ENCODE measurements at regions not wholly inside any gene's neighbourhood (a gene's known extent, or its start where the extent isn't known, plus 50 kb on each side); places are given as distances from the start of the nearest gene placed in this dataset.

- CTCF ChIA-PET (ENCODE audit: partially characterized antibody) = no interaction called here
- H2BK5ac ChIP-seq (ENCODE audit: low read depth, low read length) = no peak overlapping the region
- TF ChIP-seq SIRT6 (IDR thresholded peaks at IDR 0.05; ENCODE audit: low read length) (no peak), HDAC2 (IDR thresholded peaks at IDR 0.05; ENCODE audit: borderline replicate concordance in 1 of 2, low read depth in 2 of 2, low read length in 2 of 2) (no peak), MAX (IDR thresholded peaks at IDR 0.05) (no peak), FOSL1 (IDR thresholded peaks at IDR 0.05; ENCODE audit: insufficient read depth, low read depth, low read length) (no peak), POLR2A (IDR thresholded peaks at IDR 0.05; ENCODE audit: control extremely low read depth in 1 of 2, low read depth in 2 of 2, low read length in 2 of 2) (no peak), EZH2 (IDR thresholded peaks at IDR 0.05; ENCODE audit: low read depth, low read length, severe bottlenecking) (no peak), SP1 (IDR thresholded peaks at IDR 0.05; ENCODE audit: low read depth, low read length) (no peak), CEBPB (IDR thresholded peaks at IDR 0.05; ENCODE audit: low read depth, low read length) (no peak), CBX5 (IDR thresholded peaks at IDR 0.05; ENCODE audit: low read depth, low read length) (no peak), CTBP2 (IDR thresholded peaks at IDR 0.05; ENCODE audit: borderline replicate concordance, insufficient read depth, insufficient read length, low read length) (no peak), CBX8 (IDR thresholded peaks at IDR 0.05; ENCODE audit: borderline replicate concordance, low read depth, low read length) (no peak), TAF1 (IDR thresholded peaks at IDR 0.05; ENCODE audit: low read depth, low read length) (no peak), USF2 (IDR thresholded peaks at IDR 0.05; ENCODE audit: low read length) (no peak), SP4 (IDR thresholded peaks at IDR 0.05; ENCODE audit: low read length) (no peak)
Observed at GRCh38 chr5:131081913-131082488, 83.1 kb downstream of the HINT1 start.

More at GRCh38 chr5:131081913-131082488, 83.1 kb downstream of the HINT1 start:
- H3K4ac ChIP-seq (replicated peaks; ENCODE audit: insufficient read length, low read depth, low read length) = no peak overlapping the region
- H4K8ac ChIP-seq (ENCODE audit: extremely low read depth, insufficient read depth, low read length) = no peak overlapping the region
- 88% methylated on average over 2 of the region's 2 CpGs; no CpG with 5 or more reads in 1 of the 2 experiments for WGBS, 2 experiments (ENCODE audit: extremely low coverage in 1 of 2, insufficient coverage in 1 of 2, insufficient read length in 1 of 2, insufficient replicate concordance in 2 of 2, low coverage in 1 of 2, low lambda C conversion rate in 2 of 2, missing lambda C conversion rate in 1 of 2)
- POLR2A ChIA-PET (ENCODE audit: partially characterized antibody) = no interaction called here
- peaks cover 1 to 4% of the 10 kb centered on the region in 2 experiments; a peak in 2 of 4 replicates for H3K9me3 ChIP-seq (ENCODE audit: insufficient read depth in 2 of 2, low read depth in 1 of 2, low read length in 1 of 2)
- no peak overlapping the region for H3K18ac ChIP-seq (ENCODE audit: extremely low read depth, low read length)
- H3K79me1 ChIP-seq (ENCODE audit: low read depth, low read length) = no peaks in the 10 kb centered on the region
- no peak overlapping the region for H2AK5ac ChIP-seq (ENCODE audit: low read depth, low read length)
- H3K9ac ChIP-seq (replicated peaks in 1 of 4; ENCODE audit: extremely low read depth in 1 of 4, low read depth in 3 of 4, low read length in 3 of 4) = no peak overlapping the region
- no peak overlapping the region for H2AFZ ChIP-seq (ENCODE audit: low read length)
- H4K20me1 ChIP-seq (replicated peaks in 1 of 2; ENCODE audit: control insufficient read depth in 1 of 2, insufficient read depth in 2 of 2, low read length in 2 of 2) = no peaks in the 10 kb centered on the region
- no peak overlapping the region for H2BK20ac ChIP-seq (ENCODE audit: low read length)
- H3K27ac ChIP-seq (ENCODE audit: low read depth, low read length) = no peak overlapping the region
- FAIRE-seq (no peak), DNase-seq (ENCODE audit: low read depth in 1 of 2, low spot score in 2 of 2) (no peak)
- no peak overlapping the region for H4K5ac ChIP-seq (ENCODE audit: insufficient read length, low read depth, low read length)
- no peak overlapping the region for H2BK120ac ChIP-seq (replicated peaks; ENCODE audit: low read depth, low read length)
- H3K14ac ChIP-seq (ENCODE audit: insufficient read length) = no peak overlapping the region
- H3K36me3 ChIP-seq (ENCODE audit: control insufficient read depth in 2 of 4, insufficient read depth in 4 of 4, low read length in 3 of 4) = no peaks in the 10 kb centered on the region
- H3K4me3 ChIP-seq (ENCODE audit: extremely low read depth in 1 of 4, insufficient read depth in 2 of 4, low read depth in 3 of 4, low read length in 4 of 4) = no peak overlapping the region
- H3K23ac ChIP-seq (ENCODE audit: insufficient read length) = no peak overlapping the region
- no peak overlapping the region for H2BK12ac ChIP-seq (ENCODE audit: low read depth, low read length)
- no peak overlapping the region for H2BK15ac ChIP-seq (ENCODE audit: low read length)
- no peaks in the 10 kb centered on the region for H3K27me3 ChIP-seq (replicated peaks in 1 of 4; ENCODE audit: control insufficient read depth in 3 of 4, extremely low read depth in 1 of 4, insufficient read depth in 3 of 4, low read length in 3 of 4)
- no peaks in the 10 kb centered on the region for H3K23me2 ChIP-seq (ENCODE audit: low read depth, low read length)
- H4K91ac ChIP-seq (replicated peaks; ENCODE audit: insufficient read length, low read length) = no peak overlapping the region
- H3K4me2 ChIP-seq (ENCODE audit: insufficient read depth in 1 of 2, low read depth in 2 of 2, low read length in 2 of 2) = no peak overlapping the region
- H3K4me1 ChIP-seq (replicated peaks in 1 of 4; ENCODE audit: control insufficient read depth in 3 of 4, insufficient read depth in 4 of 4, low read length in 3 of 4) = no peaks in the 10 kb centered on the region
- H3K79me2 ChIP-seq (ENCODE audit: control insufficient read depth in 1 of 2, insufficient read depth in 2 of 2, low read length in 2 of 2) = no peaks in the 10 kb centered on the region
- H3K56ac ChIP-seq (replicated peaks; ENCODE audit: insufficient read length, low read depth, low read length) = no peak overlapping the region

Data from H1 (cell line).